Ovary (tissue), 3 donors: ENCODE measurements at regions not wholly inside any gene's neighbourhood (a gene's known extent, or its start where the extent isn't known, plus 50 kb on each side); places are given as distances from the start of the nearest gene placed in this dataset.

Experiments used
- POLR2A ChIP-seq: fragments of 450-650 bp; IDR thresholded peaks from one replicate; pipeline ENCODE4 v1.6.1; 2017; ENCODE audit warnings: antibody characterized with exemption, mild to moderate bottlenecking, moderate library complexity
- TF ChIP-seq, protein P1 (sequence below), 3 donors: fragments of 450-650 bp in 2 of 3; fragments of 200-600 bp in 1 of 3; IDR thresholded peaks; one replicate each; pipeline versions ENCODE4 v1.5.1 to v1.8.0; 2016 to 2022; ENCODE audit warnings: antibody characterized with exemption in 3 of 3, mild to moderate bottlenecking in 1 of 3
- donor health status: DM: no; HTN: no; CAD: no.

DNA sequence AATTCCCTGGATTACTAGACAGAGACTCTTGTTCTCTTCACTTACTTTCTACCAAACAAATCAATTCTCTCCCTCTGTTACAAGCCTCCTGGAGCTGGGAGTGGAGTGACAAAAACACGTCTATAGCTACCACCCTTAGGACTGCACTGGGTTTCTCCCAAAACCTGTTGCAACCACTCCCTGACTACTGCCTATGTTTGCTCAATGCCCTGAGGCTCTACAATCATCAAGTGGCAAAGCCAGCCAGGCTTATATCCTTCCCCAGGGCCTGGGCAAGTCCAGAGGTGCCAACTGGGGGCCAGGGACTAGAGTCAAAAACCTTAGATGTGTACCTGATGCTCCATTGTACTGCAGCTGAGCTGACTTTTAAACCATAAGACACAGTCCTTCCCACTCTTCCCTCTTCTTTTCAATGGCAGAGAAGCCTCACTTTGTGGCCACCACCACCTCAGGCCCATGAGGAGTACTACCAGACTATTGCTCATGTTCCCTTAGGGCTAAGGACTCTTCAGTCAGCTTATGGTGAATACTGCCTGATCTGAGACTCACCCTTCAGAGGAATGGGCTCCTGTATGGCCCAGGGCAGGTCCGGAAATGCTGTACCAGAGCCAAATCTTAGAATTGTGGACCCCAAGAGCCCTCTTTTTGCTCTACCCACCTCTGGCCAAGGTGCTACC, 125.4 kb upstream of the PLCL2 start:
- TF ChIP-seq, protein P1, sequence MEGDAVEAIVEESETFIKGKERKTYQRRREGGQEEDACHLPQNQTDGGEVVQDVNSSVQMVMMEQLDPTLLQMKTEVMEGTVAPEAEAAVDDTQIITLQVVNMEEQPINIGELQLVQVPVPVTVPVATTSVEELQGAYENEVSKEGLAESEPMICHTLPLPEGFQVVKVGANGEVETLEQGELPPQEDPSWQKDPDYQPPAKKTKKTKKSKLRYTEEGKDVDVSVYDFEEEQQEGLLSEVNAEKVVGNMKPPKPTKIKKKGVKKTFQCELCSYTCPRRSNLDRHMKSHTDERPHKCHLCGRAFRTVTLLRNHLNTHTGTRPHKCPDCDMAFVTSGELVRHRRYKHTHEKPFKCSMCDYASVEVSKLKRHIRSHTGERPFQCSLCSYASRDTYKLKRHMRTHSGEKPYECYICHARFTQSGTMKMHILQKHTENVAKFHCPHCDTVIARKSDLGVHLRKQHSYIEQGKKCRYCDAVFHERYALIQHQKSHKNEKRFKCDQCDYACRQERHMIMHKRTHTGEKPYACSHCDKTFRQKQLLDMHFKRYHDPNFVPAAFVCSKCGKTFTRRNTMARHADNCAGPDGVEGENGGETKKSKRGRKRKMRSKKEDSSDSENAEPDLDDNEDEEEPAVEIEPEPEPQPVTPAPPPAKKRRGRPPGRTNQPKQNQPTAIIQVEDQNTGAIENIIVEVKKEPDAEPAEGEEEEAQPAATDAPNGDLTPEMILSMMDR (IDR thresholded peaks at IDR 0.05) = no peak
- TF ChIP-seq POLR2A = no peak
